ENCODE measurements at regions not wholly inside any gene's neighbourhood (a gene's known extent, or its start where the extent isn't known, plus 50 kb on each side); places are given as distances from the start of the nearest gene placed in this dataset.

DNA sequence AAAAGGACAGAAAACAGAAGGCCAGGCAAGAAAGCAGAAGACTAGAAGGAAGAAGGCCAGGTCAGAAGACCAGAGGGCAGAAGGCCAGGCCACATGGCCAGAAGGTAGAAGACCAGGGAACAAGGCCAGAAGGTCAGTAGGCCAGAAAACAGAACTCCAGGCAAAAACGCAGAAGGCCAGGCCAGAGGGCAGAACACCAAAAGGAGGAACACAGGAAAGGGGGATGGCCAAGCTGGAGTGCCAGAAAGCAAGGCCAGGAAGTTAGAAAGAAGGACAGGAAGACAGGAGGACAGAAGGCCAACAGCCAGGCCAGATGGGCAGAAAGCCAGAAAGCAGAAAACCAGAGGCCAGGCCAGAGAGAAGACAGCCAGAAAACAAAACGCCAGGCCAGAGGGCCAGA is 185.4 kb downstream of the TUBA3C start:
- Histone ChIP-seq H3K4me2 (ENCODE audit: low read depth, low read length) (no peak overlapping the region), H4K5ac (ENCODE audit: low read depth, low read length) (no peak overlapping the region), H4K20me1 (ENCODE audit: insufficient read depth, low read length) (no peaks in the 10 kb centered on the region), H4K8ac (ENCODE audit: low read depth in 2 of 2, low read length in 2 of 2) (no peak overlapping the region), H2BK20ac (ENCODE audit: low read depth, low read length) (no peak overlapping the region), H2AFZ (replicated peaks; ENCODE audit: low read length, poor library complexity) (no peak overlapping the region), H3K56ac (ENCODE audit: extremely low read depth, insufficient read depth, low read length) (no peak overlapping the region), H2AK9ac (replicated peaks; ENCODE audit: low read depth, low read length, poor library complexity) (no peak overlapping the region), H3K36me3 (ENCODE audit: control insufficient read depth, insufficient read depth, low read length) (no peaks in the 10 kb centered on the region), H3K4ac (ENCODE audit: low read depth, low read length) (no peak overlapping the region), H3K27ac (ENCODE audit: insufficient read depth, low read length) (no peak overlapping the region), H3K4me1 (ENCODE audit: control insufficient read depth, insufficient read depth, low read length) (no peaks in the 10 kb centered on the region), H3K9ac (ENCODE audit: low read depth, low read length) (no peak overlapping the region), H3K4me3 (ENCODE audit: insufficient read depth, low read depth, low read length) (no peak overlapping the region), H2BK5ac (ENCODE audit: low read depth, low read length, poor library complexity, severe bottlenecking) (no peak overlapping the region), H3K23ac (ENCODE audit: low read depth, low read length) (no peak overlapping the region), H3K79me1 (ENCODE audit: low read depth in 1 of 2, low read length in 2 of 2) (no peaks in the 10 kb centered on the region), H2BK15ac (ENCODE audit: low read depth, low read length) (no peak overlapping the region), H3K9me3 (ENCODE audit: control insufficient read depth, insufficient read depth, low read length) (peaks cover 64% of the 10 kb centered on the region), H4K91ac (ENCODE audit: insufficient read depth, low read depth, low read length) (no peak overlapping the region), H3K27me3 (ENCODE audit: control insufficient read depth, insufficient read depth, low read length) (no peaks in the 10 kb centered on the region), H3K9me1 (ENCODE audit: insufficient read depth, low read length) (no peaks in the 10 kb centered on the region), H2BK120ac (ENCODE audit: low read depth, low read length) (no peak overlapping the region), H2AK5ac (ENCODE audit: low read depth, low read length) (no peak overlapping the region), H3K14ac (replicated peaks; ENCODE audit: low read depth, low read length) (no peak overlapping the region), H3K18ac (ENCODE audit: low read depth, low read length) (no peak overlapping the region)
- intact Hi-C loops (cut with micrococcal nuclease) (no loop called here), dilution Hi-C loops (cut with HindIII; ENCODE audit: low sequenced_read_pairs, unreplicated experiment) (no loop called here), in situ Hi-C loops (cut with MboI; ENCODE audit: low sequenced_read_pairs) (no loop called here)
- CTCF ChIA-PET = no interaction called here
- DNase-seq = no peak
- TF ChIP-seq BHLHE40 (IDR thresholded peaks at IDR 0.05; ENCODE audit: low read depth, low read length) = no peak
- TF ChIP-seq, protein P1, sequence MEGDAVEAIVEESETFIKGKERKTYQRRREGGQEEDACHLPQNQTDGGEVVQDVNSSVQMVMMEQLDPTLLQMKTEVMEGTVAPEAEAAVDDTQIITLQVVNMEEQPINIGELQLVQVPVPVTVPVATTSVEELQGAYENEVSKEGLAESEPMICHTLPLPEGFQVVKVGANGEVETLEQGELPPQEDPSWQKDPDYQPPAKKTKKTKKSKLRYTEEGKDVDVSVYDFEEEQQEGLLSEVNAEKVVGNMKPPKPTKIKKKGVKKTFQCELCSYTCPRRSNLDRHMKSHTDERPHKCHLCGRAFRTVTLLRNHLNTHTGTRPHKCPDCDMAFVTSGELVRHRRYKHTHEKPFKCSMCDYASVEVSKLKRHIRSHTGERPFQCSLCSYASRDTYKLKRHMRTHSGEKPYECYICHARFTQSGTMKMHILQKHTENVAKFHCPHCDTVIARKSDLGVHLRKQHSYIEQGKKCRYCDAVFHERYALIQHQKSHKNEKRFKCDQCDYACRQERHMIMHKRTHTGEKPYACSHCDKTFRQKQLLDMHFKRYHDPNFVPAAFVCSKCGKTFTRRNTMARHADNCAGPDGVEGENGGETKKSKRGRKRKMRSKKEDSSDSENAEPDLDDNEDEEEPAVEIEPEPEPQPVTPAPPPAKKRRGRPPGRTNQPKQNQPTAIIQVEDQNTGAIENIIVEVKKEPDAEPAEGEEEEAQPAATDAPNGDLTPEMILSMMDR (conservative IDR thresholded peaks at IDR 0.05; ENCODE audit: low read depth, low read length) = no peak
- TF ChIP-seq, protein P2, sequence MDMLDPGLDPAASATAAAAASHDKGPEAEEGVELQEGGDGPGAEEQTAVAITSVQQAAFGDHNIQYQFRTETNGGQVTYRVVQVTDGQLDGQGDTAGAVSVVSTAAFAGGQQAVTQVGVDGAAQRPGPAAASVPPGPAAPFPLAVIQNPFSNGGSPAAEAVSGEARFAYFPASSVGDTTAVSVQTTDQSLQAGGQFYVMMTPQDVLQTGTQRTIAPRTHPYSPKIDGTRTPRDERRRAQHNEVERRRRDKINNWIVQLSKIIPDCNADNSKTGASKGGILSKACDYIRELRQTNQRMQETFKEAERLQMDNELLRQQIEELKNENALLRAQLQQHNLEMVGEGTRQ (IDR thresholded peaks at IDR 0.05; ENCODE audit: low read depth, low read length) = no peak
- no peak for TF ChIP-seq SMC3 (IDR thresholded peaks at IDR 0.05; ENCODE audit: low read depth, low read length)
- no CpG with 5 or more reads among the region's 2 CpGs for WGBS, 2 experiments (ENCODE audit: extremely low coverage in 2 of 2, insufficient read length in 1 of 2)
- POLR2A ChIA-PET (ENCODE audit: unreplicated experiment) = no interaction called here
- no TSS peak for BruUV-seq (replicated peaks)
- no peak for ATAC-seq (ENCODE audit: low read depth)
